ENCODE measurements at regions not wholly inside any gene's neighbourhood (a gene's known extent, or its start where the extent isn't known, plus 50 kb on each side); places are given as distances from the start of the nearest gene placed in this dataset.

DNA sequence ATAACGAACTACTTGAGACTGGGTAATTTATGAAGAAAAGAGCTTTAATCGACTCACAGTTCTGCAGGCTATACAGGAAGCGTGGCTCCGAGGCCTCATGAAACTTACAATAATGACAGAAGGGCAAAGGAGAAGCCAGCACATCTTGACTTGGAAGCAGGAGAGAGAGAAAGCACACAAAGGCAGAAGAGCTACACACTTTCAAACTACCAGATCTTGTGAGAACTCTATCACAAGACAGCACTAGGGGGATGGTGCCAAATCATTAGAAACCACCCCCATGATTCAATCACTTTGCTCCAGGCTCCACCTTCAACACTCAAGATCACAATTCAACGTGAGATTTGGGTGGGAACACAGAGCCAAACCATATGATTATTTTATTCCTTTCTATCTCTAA, 655.9 kb upstream of the SYT4 start (continued):
- TF ChIP-seq, protein P1, sequence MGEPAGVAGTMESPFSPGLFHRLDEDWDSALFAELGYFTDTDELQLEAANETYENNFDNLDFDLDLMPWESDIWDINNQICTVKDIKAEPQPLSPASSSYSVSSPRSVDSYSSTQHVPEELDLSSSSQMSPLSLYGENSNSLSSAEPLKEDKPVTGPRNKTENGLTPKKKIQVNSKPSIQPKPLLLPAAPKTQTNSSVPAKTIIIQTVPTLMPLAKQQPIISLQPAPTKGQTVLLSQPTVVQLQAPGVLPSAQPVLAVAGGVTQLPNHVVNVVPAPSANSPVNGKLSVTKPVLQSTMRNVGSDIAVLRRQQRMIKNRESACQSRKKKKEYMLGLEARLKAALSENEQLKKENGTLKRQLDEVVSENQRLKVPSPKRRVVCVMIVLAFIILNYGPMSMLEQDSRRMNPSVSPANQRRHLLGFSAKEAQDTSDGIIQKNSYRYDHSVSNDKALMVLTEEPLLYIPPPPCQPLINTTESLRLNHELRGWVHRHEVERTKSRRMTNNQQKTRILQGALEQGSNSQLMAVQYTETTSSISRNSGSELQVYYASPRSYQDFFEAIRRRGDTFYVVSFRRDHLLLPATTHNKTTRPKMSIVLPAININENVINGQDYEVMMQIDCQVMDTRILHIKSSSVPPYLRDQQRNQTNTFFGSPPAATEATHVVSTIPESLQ (CRISPR knock-in tag; IDR thresholded peaks at IDR 0.05): no peak
- TF ChIP-seq GRHL2 (CRISPR knock-in tag; IDR thresholded peaks at IDR 0.05; ENCODE audit: insufficient replicate concordance, severe bottlenecking) (no peak), ZBTB21 (CRISPR knock-in tag; IDR thresholded peaks at IDR 0.05; ENCODE audit: borderline replicate concordance) (no peak)
- TF ChIP-seq, protein P2, sequence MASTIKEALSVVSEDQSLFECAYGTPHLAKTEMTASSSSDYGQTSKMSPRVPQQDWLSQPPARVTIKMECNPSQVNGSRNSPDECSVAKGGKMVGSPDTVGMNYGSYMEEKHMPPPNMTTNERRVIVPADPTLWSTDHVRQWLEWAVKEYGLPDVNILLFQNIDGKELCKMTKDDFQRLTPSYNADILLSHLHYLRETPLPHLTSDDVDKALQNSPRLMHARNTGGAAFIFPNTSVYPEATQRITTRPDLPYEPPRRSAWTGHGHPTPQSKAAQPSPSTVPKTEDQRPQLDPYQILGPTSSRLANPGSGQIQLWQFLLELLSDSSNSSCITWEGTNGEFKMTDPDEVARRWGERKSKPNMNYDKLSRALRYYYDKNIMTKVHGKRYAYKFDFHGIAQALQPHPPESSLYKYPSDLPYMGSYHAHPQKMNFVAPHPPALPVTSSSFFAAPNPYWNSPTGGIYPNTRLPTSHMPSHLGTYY (CRISPR knock-in tag; IDR thresholded peaks at IDR 0.05): no peak

DNA sequence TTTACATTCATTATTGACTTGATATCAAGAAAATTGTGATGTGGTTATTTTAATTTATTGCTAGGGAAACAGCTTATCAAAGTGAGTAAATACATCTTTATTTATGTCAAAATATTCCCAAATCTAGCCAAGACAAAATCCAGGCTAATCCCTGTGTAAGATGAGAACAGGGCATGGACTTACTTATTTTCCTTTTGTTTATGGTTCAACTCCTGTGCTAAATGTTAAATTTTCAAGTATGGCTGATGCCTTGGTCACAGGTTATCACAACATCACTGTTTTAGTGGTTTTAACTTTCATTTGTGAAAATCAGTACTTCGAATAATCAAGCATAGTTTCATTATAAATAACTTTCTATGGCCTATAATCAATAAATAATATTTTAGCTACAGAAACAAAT, 657.0 kb upstream of the SYT4 start:
- POLR2A ChIA-PET: no interaction called here
- Mint-ChIP-seq H3K27me3 (ENCODE audit: low read depth) (no peaks in the 10 kb centered on the region), H3K36me3 (no peaks in the 10 kb centered on the region), H3K27ac (no peak overlapping the region), H3K9me3 (no peaks in the 10 kb centered on the region), H3K4me3 (no peak overlapping the region), H3K4me1 (peaks cover 7% of the 10 kb centered on the region; the same call in 1 of the 2 replicates)
- TF ChIP-seq GRHL2 (CRISPR knock-in tag; IDR thresholded peaks at IDR 0.05; ENCODE audit: insufficient replicate concordance, severe bottlenecking): no peak
- no peak for TF ChIP-seq NFE2L1 (CRISPR knock-in tag; IDR thresholded peaks at IDR 0.05)
- no peak for TF ChIP-seq FOXP1 (CRISPR knock-in tag; IDR thresholded peaks at IDR 0.05; ENCODE audit: borderline replicate concordance)
- TF ChIP-seq TP53 (CRISPR knock-in tag; IDR thresholded peaks at IDR 0.05): no peak
- TF ChIP-seq CREM (CRISPR knock-in tag; IDR thresholded peaks at IDR 0.05): no peak
- no peak for TF ChIP-seq CBFB (CRISPR knock-in tag; IDR thresholded peaks at IDR 0.05; ENCODE audit: low read depth)
- TF ChIP-seq GTF2I (CRISPR knock-in tag; conservative IDR thresholded peaks at IDR 0.05): no peak
- ATAC-seq: no peak
- CTCF ChIA-PET: no interaction called here
- DNase-seq (ENCODE audit: low spot score): no peak

DNA sequence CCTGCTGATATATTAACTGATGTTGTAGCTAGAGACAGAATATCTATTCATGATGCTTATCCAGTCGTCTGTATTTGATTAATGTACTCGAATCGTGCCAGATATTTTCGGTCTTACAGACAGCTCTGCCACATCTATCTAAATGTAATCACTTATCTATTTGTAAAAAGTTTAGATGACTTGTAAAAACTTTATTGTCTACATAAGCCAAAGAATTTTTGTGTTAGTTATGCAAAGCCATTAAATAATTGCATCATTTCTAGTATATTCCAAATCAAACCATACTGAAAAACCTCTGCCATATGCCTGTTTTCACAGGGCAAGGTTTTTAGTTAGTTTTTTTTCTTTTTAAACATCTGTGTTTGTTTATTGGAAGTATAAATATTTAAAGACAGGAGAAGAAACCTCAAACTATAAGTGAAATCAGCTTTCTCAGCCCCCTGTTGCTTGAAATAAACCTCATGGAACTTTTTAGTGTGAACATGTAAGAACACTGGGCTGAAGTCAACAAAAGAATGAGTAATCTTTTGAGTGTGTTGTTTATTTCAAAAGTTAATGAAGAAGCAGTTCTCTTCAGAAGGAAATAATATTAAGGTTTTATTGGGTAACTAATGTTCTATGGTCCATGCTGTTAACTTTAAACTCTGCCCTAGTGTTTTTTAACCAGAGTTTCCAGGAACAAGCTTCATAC, 657.6 kb upstream of the SYT4 start:
- ATAC-seq: no peak
- Mint-ChIP-seq H3K9me3 (no peaks in the 10 kb centered on the region), H3K4me1 (peaks cover 9% of the 10 kb centered on the region; the same call in 1 of the 2 replicates), H3K27ac (no peak overlapping the region; the same call in 1 of the 2 replicates), H3K36me3 (no peaks in the 10 kb centered on the region), H3K4me3 (no peak overlapping the region), H3K27me3 (ENCODE audit: low read depth) (no peaks in the 10 kb centered on the region)
- DNase-seq (ENCODE audit: low spot score): no peak
- ChIA-PET CTCF (no interaction called here), POLR2A (no interaction called here)
- no peak for TF ChIP-seq ZNF416 (CRISPR knock-in tag; IDR thresholded peaks at IDR 0.05)
- TF ChIP-seq ZNF232 (CRISPR knock-in tag; IDR thresholded peaks at IDR 0.05): no peak
- TF ChIP-seq CBFB (CRISPR knock-in tag; IDR thresholded peaks at IDR 0.05; ENCODE audit: low read depth): no peak
- no peak for TF ChIP-seq SMAD4 (CRISPR knock-in tag; IDR thresholded peaks at IDR 0.05)
- TF ChIP-seq ZNF317 (CRISPR knock-in tag; IDR thresholded peaks at IDR 0.05; ENCODE audit: borderline replicate concordance, low read depth): no peak
- TF ChIP-seq IRF2 (CRISPR knock-in tag; IDR thresholded peaks at IDR 0.05; ENCODE audit: borderline replicate concordance, low read depth): no peak
- TF ChIP-seq FOXK1 (CRISPR knock-in tag; IDR thresholded peaks at IDR 0.05): no peak
- no peak for TF ChIP-seq SMAD3 (CRISPR knock-in tag; IDR thresholded peaks at IDR 0.05; ENCODE audit: borderline replicate concordance)
- no peak for TF ChIP-seq FOXJ3 (CRISPR knock-in tag; IDR thresholded peaks at IDR 0.05; ENCODE audit: borderline replicate concordance)
- TF ChIP-seq, protein P3, sequence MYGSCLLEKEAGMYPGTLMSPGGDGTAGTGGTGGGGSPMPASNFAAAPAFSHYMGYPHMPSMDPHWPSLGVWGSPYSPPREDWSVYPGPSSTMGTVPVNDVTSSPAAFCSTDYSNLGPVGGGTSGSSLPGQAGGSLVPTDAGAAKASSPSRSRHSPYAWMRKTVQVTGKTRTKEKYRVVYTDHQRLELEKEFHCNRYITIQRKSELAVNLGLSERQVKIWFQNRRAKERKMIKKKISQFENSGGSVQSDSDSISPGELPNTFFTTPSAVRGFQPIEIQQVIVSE (CRISPR knock-in tag; IDR thresholded peaks at IDR 0.05; ENCODE audit: borderline replicate concordance): no peak
- TF ChIP-seq, protein P4, sequence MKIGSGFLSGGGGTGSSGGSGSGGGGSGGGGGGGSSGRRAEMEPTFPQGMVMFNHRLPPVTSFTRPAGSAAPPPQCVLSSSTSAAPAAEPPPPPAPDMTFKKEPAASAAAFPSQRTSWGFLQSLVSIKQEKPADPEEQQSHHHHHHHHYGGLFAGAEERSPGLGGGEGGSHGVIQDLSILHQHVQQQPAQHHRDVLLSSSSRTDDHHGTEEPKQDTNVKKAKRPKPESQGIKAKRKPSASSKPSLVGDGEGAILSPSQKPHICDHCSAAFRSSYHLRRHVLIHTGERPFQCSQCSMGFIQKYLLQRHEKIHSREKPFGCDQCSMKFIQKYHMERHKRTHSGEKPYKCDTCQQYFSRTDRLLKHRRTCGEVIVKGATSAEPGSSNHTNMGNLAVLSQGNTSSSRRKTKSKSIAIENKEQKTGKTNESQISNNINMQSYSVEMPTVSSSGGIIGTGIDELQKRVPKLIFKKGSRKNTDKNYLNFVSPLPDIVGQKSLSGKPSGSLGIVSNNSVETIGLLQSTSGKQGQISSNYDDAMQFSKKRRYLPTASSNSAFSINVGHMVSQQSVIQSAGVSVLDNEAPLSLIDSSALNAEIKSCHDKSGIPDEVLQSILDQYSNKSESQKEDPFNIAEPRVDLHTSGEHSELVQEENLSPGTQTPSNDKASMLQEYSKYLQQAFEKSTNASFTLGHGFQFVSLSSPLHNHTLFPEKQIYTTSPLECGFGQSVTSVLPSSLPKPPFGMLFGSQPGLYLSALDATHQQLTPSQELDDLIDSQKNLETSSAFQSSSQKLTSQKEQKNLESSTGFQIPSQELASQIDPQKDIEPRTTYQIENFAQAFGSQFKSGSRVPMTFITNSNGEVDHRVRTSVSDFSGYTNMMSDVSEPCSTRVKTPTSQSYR (CRISPR knock-in tag; IDR thresholded peaks at IDR 0.05): no peak
- TF ChIP-seq, protein P5, sequence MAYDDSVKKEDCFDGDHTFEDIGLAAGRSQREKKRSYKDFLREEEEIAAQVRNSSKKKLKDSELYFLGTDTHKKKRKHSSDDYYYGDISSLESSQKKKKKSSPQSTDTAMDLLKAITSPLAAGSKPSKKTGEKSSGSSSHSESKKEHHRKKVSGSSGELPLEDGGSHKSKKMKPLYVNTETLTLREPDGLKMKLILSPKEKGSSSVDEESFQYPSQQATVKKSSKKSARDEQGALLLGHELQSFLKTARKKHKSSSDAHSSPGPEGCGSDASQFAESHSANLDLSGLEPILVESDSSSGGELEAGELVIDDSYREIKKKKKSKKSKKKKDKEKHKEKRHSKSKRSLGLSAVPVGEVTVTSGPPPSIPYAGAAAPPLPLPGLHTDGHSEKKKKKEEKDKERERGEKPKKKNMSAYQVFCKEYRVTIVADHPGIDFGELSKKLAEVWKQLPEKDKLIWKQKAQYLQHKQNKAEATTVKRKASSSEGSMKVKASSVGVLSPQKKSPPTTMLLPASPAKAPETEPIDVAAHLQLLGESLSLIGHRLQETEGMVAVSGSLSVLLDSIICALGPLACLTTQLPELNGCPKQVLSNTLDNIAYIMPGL (CRISPR knock-in tag; IDR thresholded peaks at IDR 0.05): no peak
- TF ChIP-seq, protein P6, sequence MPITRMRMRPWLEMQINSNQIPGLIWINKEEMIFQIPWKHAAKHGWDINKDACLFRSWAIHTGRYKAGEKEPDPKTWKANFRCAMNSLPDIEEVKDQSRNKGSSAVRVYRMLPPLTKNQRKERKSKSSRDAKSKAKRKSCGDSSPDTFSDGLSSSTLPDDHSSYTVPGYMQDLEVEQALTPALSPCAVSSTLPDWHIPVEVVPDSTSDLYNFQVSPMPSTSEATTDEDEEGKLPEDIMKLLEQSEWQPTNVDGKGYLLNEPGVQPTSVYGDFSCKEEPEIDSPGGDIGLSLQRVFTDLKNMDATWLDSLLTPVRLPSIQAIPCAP (CRISPR knock-in tag; IDR thresholded peaks at IDR 0.05): no peak
